ENCODE measurements at regions not wholly inside any gene's neighbourhood (a gene's known extent, or its start where the extent isn't known, plus 50 kb on each side); places are given as distances from the start of the nearest gene placed in this dataset.
A peak's percentile ranks its signal among the peaks of the same experiment; 100 is the strongest.

- no peak for DNase-seq (ENCODE audit: low read depth, low spot score)
Observed at GRCh38 chr5:93164690-93165089, 416.3 kb downstream of the NR2F1-AS1 start.

- DNase-seq (ENCODE audit: low read depth, low spot score) = peak; percentile 51
Observed at GRCh38 chr5:93163010-93163663, 417.9 kb downstream of the NR2F1-AS1 start.

GRCh38 chr5:93161661-93162654, 419.1 kb downstream of the NR2F1-AS1 start:
- DNase-seq (ENCODE audit: low read depth, low spot score) = no peak

- DNase-seq (ENCODE audit: low read depth, low spot score) = no peak
Observed at GRCh38 chr5:93158841-93159240, 422.2 kb downstream of the NR2F1-AS1 start.

- DNase-seq (ENCODE audit: low read depth, low spot score) = no peak
Observed at GRCh38 chr5:93156566-93156965, 424.5 kb downstream of the NR2F1-AS1 start.

GRCh38 chr5:93154535-93154934, 426.5 kb downstream of the NR2F1-AS1 start:
- no peak for DNase-seq (ENCODE audit: low read depth, low spot score)

GRCh38 chr5:93153461-93153860, 427.6 kb downstream of the NR2F1-AS1 start:
- DNase-seq (ENCODE audit: low read depth, low spot score) = no peak

- no peak for DNase-seq (ENCODE audit: low read depth, low spot score)
Observed at GRCh38 chr5:93151896-93152295, 429.1 kb downstream of the NR2F1-AS1 start.

- DNase-seq (ENCODE audit: low read depth, low spot score) = no peak
Observed at GRCh38 chr5:93151121-93151520, 429.9 kb downstream of the NR2F1-AS1 start.

- DNase-seq (ENCODE audit: low read depth, low spot score) = no peak
Observed at GRCh38 chr5:93150311-93151012, 430.6 kb downstream of the NR2F1-AS1 start.

- DNase-seq (ENCODE audit: low read depth, low spot score) = no peak
Observed at GRCh38 chr5:93145767-93146166, 435.3 kb downstream of the NR2F1-AS1 start.

- no peak for DNase-seq (ENCODE audit: low read depth, low spot score)
Observed at GRCh38 chr5:93145019-93145418, 436.0 kb downstream of the NR2F1-AS1 start.

- DNase-seq (ENCODE audit: low read depth, low spot score) = no peak
Observed at GRCh38 chr5:93141969-93142368, 439.1 kb downstream of the NR2F1-AS1 start.

GRCh38 chr5:93130624-93131490, 450.2 kb downstream of the NR2F1-AS1 start:
- DNase-seq (ENCODE audit: low read depth, low spot score) = no peak

GRCh38 chr5:93126634-93127033, 454.4 kb downstream of the NR2F1-AS1 start:
- DNase-seq (ENCODE audit: low read depth, low spot score) = no peak

GRCh38 chr5:93123127-93123526, 457.9 kb downstream of the NR2F1-AS1 start:
- DNase-seq (ENCODE audit: low read depth, low spot score) = no peak

- no peak for DNase-seq (ENCODE audit: low read depth, low spot score)
Observed at GRCh38 chr5:93122446-93122845, 458.6 kb downstream of the NR2F1-AS1 start.

GRCh38 chr5:93120771-93121170, 460.2 kb downstream of the NR2F1-AS1 start:
- DNase-seq (ENCODE audit: low read depth, low spot score) = no peak

- no peak for DNase-seq (ENCODE audit: low read depth, low spot score)
Observed at GRCh38 chr5:93120051-93120450, 461.0 kb downstream of the NR2F1-AS1 start.

- DNase-seq (ENCODE audit: low read depth, low spot score) = no peak
Observed at GRCh38 chr5:93117751-93118531, 463.1 kb downstream of the NR2F1-AS1 start.

Measured in brain pericyte (primary cell).